ENCODE measurements at regions not wholly inside any gene's neighbourhood (a gene's known extent, or its start where the extent isn't known, plus 50 kb on each side); places are given as distances from the start of the nearest gene placed in this dataset.

GRCh38 chr9:79780559-79780958, 208.8 kb downstream of the TLE4 start:
- Mint-ChIP-seq H3K36me3 (no peaks in the 10 kb centered on the region), H3K4me3 (no peak overlapping the region), H3K4me1 (peaks cover 2% of the 10 kb centered on the region), H3K27ac (no peak overlapping the region), H3K27me3 (ENCODE audit: insufficient read depth, low read depth) (peaks cover 5% of the 10 kb centered on the region), H3K9me3 (peaks cover 3% of the 10 kb centered on the region)
- H3K36me3 ChIP-seq = no peaks in the 10 kb centered on the region
- no peaks in the 10 kb centered on the region for H4K20me1 ChIP-seq (ENCODE audit: low read depth)
- no peaks in the 10 kb centered on the region for H3K9me3 ChIP-seq (ENCODE audit: low read depth)
- H3K27me3 ChIP-seq = no peaks in the 10 kb centered on the region
- no peaks in the 10 kb centered on the region for H3F3A ChIP-seq (ENCODE audit: low read depth)
- no peaks in the 10 kb centered on the region for H3K4me1 ChIP-seq
- TF ChIP-seq EZH2 (IDR thresholded peaks at IDR 0.05) (no peak), CTCF (IDR thresholded peaks at IDR 0.05) (no peak), EZH2phosphoT487 (IDR thresholded peaks at IDR 0.05) (no peak)
- no peaks in the 10 kb centered on the region for H3K79me2 ChIP-seq (ENCODE audit: low read depth)
- H3K9ac ChIP-seq = no peak overlapping the region
- no peak for DNase-seq (ENCODE audit: low spot score)
- H2AFZ ChIP-seq (replicated peaks) = no peak overlapping the region
- H3K4me2 ChIP-seq = no peak overlapping the region
- H3K4me3 ChIP-seq = no peak overlapping the region
- H3K27ac ChIP-seq = no peak overlapping the region

- H3K27me3 Mint-ChIP-seq (ENCODE audit: insufficient read depth, low read depth) = peaks cover 5% of the 10 kb centered on the region
- DNase-seq (ENCODE audit: low spot score) = no peak
- Histone ChIP-seq H3F3A (ENCODE audit: low read depth) (no peaks in the 10 kb centered on the region), H3K9ac (no peak overlapping the region), H3K4me3 (no peak overlapping the region), H2AFZ (replicated peaks) (no peak overlapping the region), H3K4me2 (no peak overlapping the region), H3K9me3 (ENCODE audit: low read depth) (no peaks in the 10 kb centered on the region), H3K27ac (no peak overlapping the region), H3K79me2 (ENCODE audit: low read depth) (no peaks in the 10 kb centered on the region), H3K36me3 (no peaks in the 10 kb centered on the region), H4K20me1 (ENCODE audit: low read depth) (no peaks in the 10 kb centered on the region), H3K27me3 (no peaks in the 10 kb centered on the region), H3K4me1 (no peaks in the 10 kb centered on the region)
- peaks cover 2% of the 10 kb centered on the region for H3K4me1 Mint-ChIP-seq
- no peak for TF ChIP-seq EZH2phosphoT487 (IDR thresholded peaks at IDR 0.05)
- TF ChIP-seq CTCF (IDR thresholded peaks at IDR 0.05) = no peak
- TF ChIP-seq EZH2 (IDR thresholded peaks at IDR 0.05) = no peak
- no peak overlapping the region for H3K4me3 Mint-ChIP-seq
- H3K9me3 Mint-ChIP-seq = peaks cover 3% of the 10 kb centered on the region
- H3K27ac Mint-ChIP-seq = no peak overlapping the region
- no peaks in the 10 kb centered on the region for H3K36me3 Mint-ChIP-seq
Measured at GRCh38 chr9:79779901-79780300, 208.1 kb downstream of the TLE4 start.

- Histone ChIP-seq H3K27ac (no peak overlapping the region), H3K27me3 (no peaks in the 10 kb centered on the region), H3K4me3 (no peak overlapping the region), H2AFZ (replicated peaks) (no peak overlapping the region), H3F3A (ENCODE audit: low read depth) (no peaks in the 10 kb centered on the region), H4K20me1 (ENCODE audit: low read depth) (no peaks in the 10 kb centered on the region), H3K9me3 (ENCODE audit: low read depth) (no peaks in the 10 kb centered on the region), H3K36me3 (no peaks in the 10 kb centered on the region), H3K4me1 (peaks cover 5% of the 10 kb centered on the region), H3K9ac (no peak overlapping the region), H3K79me2 (ENCODE audit: low read depth) (no peaks in the 10 kb centered on the region), H3K4me2 (no peak overlapping the region)
- Mint-ChIP-seq H3K4me1 (peaks cover 2% of the 10 kb centered on the region), H3K4me3 (no peak overlapping the region), H3K27ac (no peak overlapping the region), H3K9me3 (peaks cover 3% of the 10 kb centered on the region), H3K27me3 (ENCODE audit: insufficient read depth, low read depth) (peaks cover 3% of the 10 kb centered on the region), H3K36me3 (no peaks in the 10 kb centered on the region)
- TF ChIP-seq CTCF (IDR thresholded peaks at IDR 0.05) = no peak
- no peak for TF ChIP-seq EZH2 (IDR thresholded peaks at IDR 0.05)
- no peak for TF ChIP-seq EZH2phosphoT487 (IDR thresholded peaks at IDR 0.05)
- DNase-seq (ENCODE audit: low spot score) = no peak
Measured at GRCh38 chr9:79778581-79778980, 206.8 kb downstream of the TLE4 start.

Data from neural progenitor cell (in vitro differentiated cells).